ENCODE measurements at regions not wholly inside any gene's neighbourhood (a gene's known extent, or its start where the extent isn't known, plus 50 kb on each side); places are given as distances from the start of the nearest gene placed in this dataset.

GRCh38 chr13:32878163-32878562 is 138.1 kb upstream of the KL start:
- Histone ChIP-seq H3K4me3 (ENCODE audit: low read depth, low read length) (no peak overlapping the region), H3K27ac (no peak overlapping the region), H3K27me3 (replicated peaks) (no peaks in the 10 kb centered on the region), H3K36me3 (replicated peaks) (no peaks in the 10 kb centered on the region)
- TF ChIP-seq CTCF (IDR thresholded peaks at IDR 0.05; ENCODE audit: low read depth, low read length, missing control alignments) = no peak
- no peak for DNase-seq
- in situ Hi-C loops (cut with HindIII; ENCODE audit: low pct_ligation_motif_present, low sequenced_read_pairs) = no loop called here

GRCh38 chr13:32880636-32881035 is 135.6 kb upstream of the KL start:
- H3K36me3 ChIP-seq (replicated peaks) = no peaks in the 10 kb centered on the region
- TF ChIP-seq CTCF (IDR thresholded peaks at IDR 0.05; ENCODE audit: low read depth, low read length, missing control alignments) = no peak
- no peaks in the 10 kb centered on the region for H3K27me3 ChIP-seq (replicated peaks)
- in situ Hi-C loops (cut with HindIII; ENCODE audit: low pct_ligation_motif_present, low sequenced_read_pairs) = no loop called here
- no peak for DNase-seq
- H3K27ac ChIP-seq = no peak overlapping the region
- no peak overlapping the region for H3K4me3 ChIP-seq (ENCODE audit: low read depth, low read length)

GRCh38 chr13:32881074-32881776 is 135.0 kb upstream of the KL start:
- no peak for TF ChIP-seq CTCF (IDR thresholded peaks at IDR 0.05; ENCODE audit: low read depth, low read length, missing control alignments)
- peak; percentile 35 for DNase-seq
- Histone ChIP-seq H3K27me3 (replicated peaks) (no peaks in the 10 kb centered on the region), H3K27ac (no peak overlapping the region), H3K36me3 (replicated peaks) (no peaks in the 10 kb centered on the region), H3K4me3 (ENCODE audit: low read depth, low read length) (no peak overlapping the region)
- in situ Hi-C loops (cut with HindIII; ENCODE audit: low pct_ligation_motif_present, low sequenced_read_pairs) = no loop called here

GRCh38 chr13:32881777-32882145 is 134.5 kb upstream of the KL start:
- no peak for TF ChIP-seq CTCF (IDR thresholded peaks at IDR 0.05; ENCODE audit: low read depth, low read length, missing control alignments)
- no peak for DNase-seq
- in situ Hi-C loops (cut with HindIII; ENCODE audit: low pct_ligation_motif_present, low sequenced_read_pairs) = no loop called here
- Histone ChIP-seq H3K36me3 (replicated peaks) (no peaks in the 10 kb centered on the region), H3K27me3 (replicated peaks) (no peaks in the 10 kb centered on the region), H3K27ac (no peak overlapping the region), H3K4me3 (ENCODE audit: low read depth, low read length) (no peak overlapping the region)

GRCh38 chr13:32882691-32883090 is 133.5 kb upstream of the KL start:
- in situ Hi-C loops (cut with HindIII; ENCODE audit: low pct_ligation_motif_present, low sequenced_read_pairs) = no loop called here
- Histone ChIP-seq H3K27me3 (replicated peaks) (no peaks in the 10 kb centered on the region), H3K4me3 (ENCODE audit: low read depth, low read length) (no peak overlapping the region), H3K27ac (no peak overlapping the region), H3K36me3 (replicated peaks) (no peaks in the 10 kb centered on the region)
- no peak for DNase-seq
- no peak for TF ChIP-seq CTCF (IDR thresholded peaks at IDR 0.05; ENCODE audit: low read depth, low read length, missing control alignments)

- no peak for DNase-seq
- H3K4me3 ChIP-seq (ENCODE audit: low read depth, low read length) = no peak overlapping the region
- H3K36me3 ChIP-seq (replicated peaks) = no peaks in the 10 kb centered on the region
- no peaks in the 10 kb centered on the region for H3K27me3 ChIP-seq (replicated peaks)
- no peak for TF ChIP-seq CTCF (IDR thresholded peaks at IDR 0.05; ENCODE audit: low read depth, low read length, missing control alignments)
- H3K27ac ChIP-seq = no peak overlapping the region
- in situ Hi-C loops (cut with HindIII; ENCODE audit: low pct_ligation_motif_present, low sequenced_read_pairs) = no loop called here
Measured at GRCh38 chr13:32883474-32883873, 132.7 kb upstream of the KL start.

Measured in brain microvascular endothelial cell (primary cell).